Nephron (organoid): ENCODE measurements at regions not wholly inside any gene's neighbourhood (a gene's known extent, or its start where the extent isn't known, plus 50 kb on each side); places are given as distances from the start of the nearest gene placed in this dataset.

ENCODE experiments used
- H3K27ac Mint-ChIP-seq, 3 experiments: 2 replicates each; pipeline ENCODE4 v1.8.0; 2020; ENCODE audit warnings: mixed read lengths in 3 of 3, mild to moderate bottlenecking in 2 of 3, moderate library complexity in 1 of 3
- H3K27me3 Mint-ChIP-seq: 2 replicates; pipeline ENCODE4 v1.8.0; 2021; ENCODE audit warnings: low read depth, mild to moderate bottlenecking, moderate library complexity, mixed read lengths
- H3K36me3 Mint-ChIP-seq: 2 replicates; pipeline ENCODE4 v1.8.0; 2020; ENCODE audit warnings: low read depth, mixed read lengths
- H3K4me1 Mint-ChIP-seq: 2 replicates; pipeline ENCODE4 v1.8.0; 2020; ENCODE audit warnings: mixed read lengths
- H3K4me3 Mint-ChIP-seq, 3 experiments: 2 replicates each; pipeline ENCODE4 v1.8.0; 2020; ENCODE audit warnings: mild to moderate bottlenecking in 3 of 3, mixed read lengths in 3 of 3, moderate library complexity in 2 of 3
- H3K9me3 Mint-ChIP-seq: 2 replicates; pipeline ENCODE4 v1.8.0; 2020; ENCODE audit warnings: mixed read lengths
- TF ChIP-seq, protein P1 (sequence below), 3 experiments: fragments of 200-600 bp; sonication (generic); IDR thresholded peaks; one replicate each; pipeline ENCODE4 v1.5.0; 2021; ENCODE audit warnings: antibody characterized with exemption in 3 of 3; ENCODE audit not compliant: unreplicated experiment in 3 of 3

DNA sequence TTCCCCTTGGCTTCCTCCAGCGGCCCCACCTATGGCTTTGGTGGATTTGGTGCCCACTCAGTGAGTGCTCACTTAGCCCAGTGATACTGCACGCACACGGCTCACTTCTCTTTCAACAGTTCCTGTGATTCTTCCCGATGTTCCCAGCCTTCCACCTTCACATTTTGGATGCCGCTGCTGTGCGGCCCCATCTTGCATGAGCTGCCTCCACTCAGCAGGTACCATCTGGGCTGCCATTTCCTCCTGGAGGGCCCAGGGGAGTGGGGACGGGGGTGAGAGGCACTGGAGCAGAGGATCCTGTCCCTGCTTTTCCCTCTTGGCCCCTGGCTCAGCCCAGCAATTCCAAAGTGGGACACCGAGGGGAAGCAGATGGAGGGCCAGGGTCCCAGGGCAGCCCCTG is 323.3 kb upstream of the ZNF32 start:
- no peaks in the 10 kb centered on the region for H3K36me3 Mint-ChIP-seq
- no peaks in the 10 kb centered on the region for H3K9me3 Mint-ChIP-seq
- TF ChIP-seq, protein P1, sequence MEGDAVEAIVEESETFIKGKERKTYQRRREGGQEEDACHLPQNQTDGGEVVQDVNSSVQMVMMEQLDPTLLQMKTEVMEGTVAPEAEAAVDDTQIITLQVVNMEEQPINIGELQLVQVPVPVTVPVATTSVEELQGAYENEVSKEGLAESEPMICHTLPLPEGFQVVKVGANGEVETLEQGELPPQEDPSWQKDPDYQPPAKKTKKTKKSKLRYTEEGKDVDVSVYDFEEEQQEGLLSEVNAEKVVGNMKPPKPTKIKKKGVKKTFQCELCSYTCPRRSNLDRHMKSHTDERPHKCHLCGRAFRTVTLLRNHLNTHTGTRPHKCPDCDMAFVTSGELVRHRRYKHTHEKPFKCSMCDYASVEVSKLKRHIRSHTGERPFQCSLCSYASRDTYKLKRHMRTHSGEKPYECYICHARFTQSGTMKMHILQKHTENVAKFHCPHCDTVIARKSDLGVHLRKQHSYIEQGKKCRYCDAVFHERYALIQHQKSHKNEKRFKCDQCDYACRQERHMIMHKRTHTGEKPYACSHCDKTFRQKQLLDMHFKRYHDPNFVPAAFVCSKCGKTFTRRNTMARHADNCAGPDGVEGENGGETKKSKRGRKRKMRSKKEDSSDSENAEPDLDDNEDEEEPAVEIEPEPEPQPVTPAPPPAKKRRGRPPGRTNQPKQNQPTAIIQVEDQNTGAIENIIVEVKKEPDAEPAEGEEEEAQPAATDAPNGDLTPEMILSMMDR (IDR thresholded peaks at IDR 0.05; ENCODE audit: unreplicated experiment in 3 of 3): no peak
- no peak overlapping the region for H3K27ac Mint-ChIP-seq
- H3K4me3 Mint-ChIP-seq: no peak overlapping the region
- H3K4me1 Mint-ChIP-seq: peaks cover under 1% of the 10 kb centered on the region
- peaks cover 36% of the 10 kb centered on the region for H3K27me3 Mint-ChIP-seq

DNA sequence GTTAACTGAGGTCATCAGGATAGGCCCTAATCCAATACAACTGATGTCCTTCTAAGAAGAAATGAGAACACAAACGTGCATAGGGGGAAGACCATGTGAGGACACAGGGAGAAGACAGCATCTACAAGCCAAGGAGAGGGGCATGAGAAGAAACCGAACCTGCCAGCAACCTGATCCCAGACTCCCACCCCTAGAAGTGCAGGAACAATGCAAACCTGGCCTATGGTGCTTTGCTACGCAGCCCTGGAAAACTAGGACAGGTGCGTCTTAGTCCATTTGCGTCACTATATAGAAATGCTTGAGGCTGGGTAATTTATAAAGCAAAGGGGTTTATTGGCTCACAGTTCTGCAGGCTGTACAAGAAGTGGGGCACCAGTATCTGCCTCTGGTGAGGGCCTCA is 322.6 kb upstream of the ZNF32 start:
- H3K4me1 Mint-ChIP-seq: no peaks in the 10 kb centered on the region
- no peak overlapping the region for H3K27ac Mint-ChIP-seq
- TF ChIP-seq, protein P1 (IDR thresholded peaks at IDR 0.05; ENCODE audit: unreplicated experiment in 3 of 3): no peak
- H3K27me3 Mint-ChIP-seq: peaks cover 36% of the 10 kb centered on the region
- no peaks in the 10 kb centered on the region for H3K36me3 Mint-ChIP-seq
- H3K4me3 Mint-ChIP-seq: no peak overlapping the region
- no peaks in the 10 kb centered on the region for H3K9me3 Mint-ChIP-seq

DNA sequence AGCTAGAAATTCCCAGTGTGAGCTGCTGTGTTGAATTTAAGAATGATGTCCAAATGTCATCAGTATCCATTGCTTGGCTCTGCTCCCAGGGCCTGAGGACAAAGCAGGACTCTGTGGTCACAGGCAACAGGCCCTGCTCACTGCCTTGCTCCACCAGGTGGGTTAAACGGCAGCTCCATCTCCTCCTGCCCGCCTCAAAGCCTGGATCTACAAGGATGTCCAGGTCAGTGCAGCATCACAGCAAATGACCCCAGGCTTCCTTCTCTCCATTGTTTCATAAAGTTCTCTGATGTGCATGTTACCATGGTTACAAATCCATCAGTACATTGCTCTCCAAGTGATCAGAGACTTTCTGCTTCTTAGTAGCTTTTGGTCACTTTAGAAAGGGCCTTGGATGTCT is 322.0 kb upstream of the ZNF32 start:
- peaks cover 2% of the 10 kb centered on the region for H3K4me1 Mint-ChIP-seq
- H3K36me3 Mint-ChIP-seq: no peaks in the 10 kb centered on the region
- peaks cover 36% of the 10 kb centered on the region for H3K27me3 Mint-ChIP-seq
- no peak overlapping the region for H3K4me3 Mint-ChIP-seq
- TF ChIP-seq, protein P1 (IDR thresholded peaks at IDR 0.05; ENCODE audit: unreplicated experiment in 3 of 3): no peak
- no peaks in the 10 kb centered on the region for H3K9me3 Mint-ChIP-seq
- no peak overlapping the region for H3K27ac Mint-ChIP-seq

DNA sequence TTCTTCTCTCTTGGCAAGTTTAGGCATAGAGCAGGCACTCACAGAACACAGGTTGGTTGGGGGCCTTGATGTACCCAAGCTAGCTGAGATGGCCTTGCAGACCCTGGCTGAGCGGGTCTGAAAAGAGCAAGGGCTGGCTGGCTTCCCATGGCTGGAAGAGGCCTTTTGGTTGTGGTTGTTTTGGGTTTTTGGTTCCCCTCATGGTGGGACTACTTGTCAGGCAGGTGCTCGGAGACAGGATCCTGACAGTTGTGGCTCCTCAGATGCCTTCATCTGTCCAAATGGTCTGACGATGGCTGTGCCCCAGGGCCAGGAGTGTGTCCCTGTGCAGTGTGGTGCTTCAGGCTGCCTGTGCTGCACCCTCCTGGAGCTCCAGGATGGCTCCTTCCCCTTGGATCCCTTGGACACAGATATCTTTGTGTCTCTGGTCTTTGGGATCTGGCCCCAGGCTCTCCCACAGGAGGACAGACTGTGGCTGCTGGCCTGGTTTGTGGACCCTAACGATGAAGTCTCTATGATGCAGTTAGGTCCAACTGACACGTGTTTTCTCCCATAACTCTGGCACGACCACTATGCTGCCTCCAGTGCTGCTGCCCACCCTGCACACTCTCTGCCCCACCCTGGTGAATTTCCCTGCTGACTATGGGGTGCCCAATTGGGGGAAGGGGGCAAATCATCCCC is 321.5 kb upstream of the ZNF32 start:
- H3K9me3 Mint-ChIP-seq: no peaks in the 10 kb centered on the region
- TF ChIP-seq, protein P1 (IDR thresholded peaks at IDR 0.05; ENCODE audit: unreplicated experiment in 3 of 3): no peak

DNA sequence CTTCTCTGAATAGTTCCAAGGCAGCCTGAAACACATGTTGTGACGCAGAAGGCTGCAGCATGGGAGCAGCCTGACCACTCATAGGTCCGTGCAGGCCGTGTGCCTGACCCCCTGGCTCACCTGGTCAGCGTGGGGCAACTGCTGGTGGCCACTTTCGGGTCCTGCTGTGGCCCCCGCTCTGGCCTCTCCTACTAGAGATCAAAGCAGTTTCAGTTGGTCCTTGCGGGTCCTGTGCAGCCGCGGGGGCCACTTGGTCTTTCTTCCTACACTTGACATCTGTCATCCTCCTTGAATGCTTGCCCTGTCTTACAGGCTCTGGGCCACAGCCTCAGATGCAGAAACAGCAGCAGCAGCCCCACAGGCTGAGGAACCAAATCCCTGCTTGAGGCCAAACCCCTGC is 320.8 kb upstream of the ZNF32 start:
- Mint-ChIP-seq H3K27me3 (peaks cover 39% of the 10 kb centered on the region), H3K27ac (no peak overlapping the region), H3K4me3 (no peak overlapping the region), H3K9me3 (no peaks in the 10 kb centered on the region), H3K4me1 (peaks cover 13% of the 10 kb centered on the region), H3K36me3 (no peaks in the 10 kb centered on the region)
- TF ChIP-seq, protein P1 (IDR thresholded peaks at IDR 0.05; ENCODE audit: unreplicated experiment in 3 of 3): no peak

More for the DNA sequence above, 321.5 kb upstream of the ZNF32 start:
- Mint-ChIP-seq H3K36me3 (no peaks in the 10 kb centered on the region), H3K4me3 (no peak overlapping the region), H3K27me3 (peaks cover 36% of the 10 kb centered on the region), H3K27ac (no peak overlapping the region), H3K4me1 (peaks cover 8% of the 10 kb centered on the region)

DNA sequence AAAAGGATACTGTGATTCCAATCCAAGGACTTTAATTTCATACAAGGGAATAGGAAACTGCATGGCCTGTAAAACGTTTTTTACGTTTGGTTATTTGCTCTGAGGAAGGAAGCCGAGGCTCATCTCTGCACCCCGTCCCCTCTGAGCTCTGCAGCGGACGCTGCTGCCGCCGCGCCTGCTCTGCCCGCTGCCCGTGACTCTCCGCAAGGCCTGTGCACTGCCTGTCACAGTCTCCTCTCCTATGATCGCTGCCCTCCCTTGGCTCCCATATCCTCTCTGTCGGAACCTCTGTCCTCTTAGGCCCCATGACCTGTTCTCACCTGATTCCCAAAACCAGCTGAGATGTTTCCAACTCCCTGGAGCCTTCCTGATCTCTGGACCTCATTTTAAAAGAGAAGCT is 320.3 kb upstream of the ZNF32 start:
- Mint-ChIP-seq H3K4me3 (no peak overlapping the region), H3K27me3 (peaks cover 44% of the 10 kb centered on the region), H3K36me3 (no peaks in the 10 kb centered on the region), H3K9me3 (no peaks in the 10 kb centered on the region), H3K4me1 (peaks cover 18% of the 10 kb centered on the region), H3K27ac (no peak overlapping the region)
- TF ChIP-seq, protein P1 (IDR thresholded peaks at IDR 0.05; ENCODE audit: unreplicated experiment in 3 of 3): no peak
